ENCODE measurements at regions not wholly inside any gene's neighbourhood (a gene's known extent, or its start where the extent isn't known, plus 50 kb on each side); places are given as distances from the start of the nearest gene placed in this dataset.

DNA sequence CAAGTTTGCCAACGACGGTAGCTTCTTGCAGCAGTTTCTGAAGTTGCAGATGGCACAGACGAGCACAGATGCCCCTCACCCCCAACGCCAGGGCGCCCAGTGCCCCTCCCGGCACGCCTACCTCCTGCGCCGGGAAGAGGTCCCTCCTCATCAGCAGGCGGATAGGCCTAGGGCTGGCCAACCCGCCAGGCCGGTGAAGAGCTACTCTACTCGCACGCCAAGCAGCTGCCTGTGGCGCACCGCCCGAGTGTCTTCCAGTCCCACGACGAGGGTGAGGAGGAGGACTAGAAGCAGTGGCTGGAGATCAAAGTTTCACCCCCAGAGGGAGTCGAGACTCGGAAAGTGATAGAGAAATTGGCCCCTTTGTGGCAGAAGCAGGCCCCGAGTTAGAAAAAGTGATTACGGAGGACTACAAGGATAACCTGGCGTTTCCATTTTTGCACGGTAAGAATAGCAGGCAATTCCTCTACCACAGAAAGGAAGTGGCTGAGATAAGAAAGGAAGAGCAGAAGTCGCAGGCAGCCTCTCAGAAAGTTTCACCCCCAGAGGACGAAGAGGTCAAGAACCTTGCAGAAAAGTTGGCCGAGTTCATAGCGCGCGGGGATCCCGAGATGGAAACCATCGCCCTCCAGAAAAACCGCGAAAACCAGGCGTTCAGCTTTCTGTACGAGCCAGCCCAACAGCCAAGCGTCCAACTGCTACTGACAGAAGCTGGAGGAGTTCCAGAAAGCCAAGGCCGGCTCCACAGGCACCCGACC, 170.4 kb downstream of the HINT1 start:
- ATAC-seq, result no peak
- no peaks in the 10 kb centered on the region for H3K27me3 ChIP-seq
- no peak for TF ChIP-seq CTCF (IDR thresholded peaks at IDR 0.05)
- no peak overlapping the region for H3K27ac ChIP-seq
- H3K9me3 ChIP-seq, result no peaks in the 10 kb centered on the region
- no peaks in the 10 kb centered on the region for H3K4me1 ChIP-seq
- no peak overlapping the region for H3K4me3 ChIP-seq
- intact Hi-C loops (cut with DNase I), result no loop called here
- 90% methylated on average over 40 of the region's 40 CpGs for WGBS, 2 donors
- no peak for DNase-seq
- H3K36me3 ChIP-seq, result no peaks in the 10 kb centered on the region

- no peaks in the 10 kb centered on the region for H3K36me3 ChIP-seq
- H3K9me3 ChIP-seq, result no peaks in the 10 kb centered on the region
- H3K4me3 ChIP-seq, result no peak overlapping the region
- no peaks in the 10 kb centered on the region for H3K4me1 ChIP-seq
- H3K27ac ChIP-seq, result no peak overlapping the region
- TF ChIP-seq CTCF (IDR thresholded peaks at IDR 0.05), result no peak
- intact Hi-C loops (cut with DNase I), result no loop called here
- WGBS, 2 donors, result 0% methylated on average over 1 of the region's 1 CpG
- DNase-seq (no peak), ATAC-seq (no peak)
- H3K27me3 ChIP-seq, result no peaks in the 10 kb centered on the region
These were observed 172.4 kb downstream of the HINT1 start for GRCh38 chr5:130992621-130993020.

GRCh38 chr5:130992095-130992494, 173.0 kb downstream of the HINT1 start:
- TF ChIP-seq CTCF (IDR thresholded peaks at IDR 0.05), result no peak
- Histone ChIP-seq H3K9me3 (no peaks in the 10 kb centered on the region), H3K36me3 (no peaks in the 10 kb centered on the region), H3K4me3 (no peak overlapping the region), H3K27ac (no peak overlapping the region), H3K27me3 (no peaks in the 10 kb centered on the region), H3K4me1 (no peaks in the 10 kb centered on the region)
- intact Hi-C loops (cut with DNase I), result no loop called here
- 35% methylated on average over 4 of the region's 4 CpGs for WGBS, 2 donors
- DNase-seq (no peak), ATAC-seq (no peak)

DNA sequence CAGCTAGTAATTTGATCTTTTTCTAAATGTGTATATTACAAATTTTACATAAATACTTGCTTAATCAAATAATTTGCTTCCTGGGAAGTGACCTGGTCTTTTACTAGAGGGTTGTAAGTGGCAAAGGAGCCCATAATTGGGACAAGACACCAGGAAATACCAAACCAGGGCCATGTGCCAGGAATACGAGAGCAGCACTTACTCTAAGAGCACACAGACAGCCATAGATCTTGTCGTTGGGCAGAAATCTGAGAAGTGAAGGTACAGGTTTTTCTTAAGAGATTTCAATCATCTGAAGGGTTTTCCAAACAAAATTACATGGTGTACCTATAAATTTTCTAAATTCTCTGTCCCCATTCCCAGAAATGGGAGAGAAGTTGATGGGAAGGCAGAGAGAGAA, 179.3 kb downstream of the HINT1 start:
- H3K27ac ChIP-seq, result no peak overlapping the region
- H3K27me3 ChIP-seq, result no peaks in the 10 kb centered on the region
- intact Hi-C loops (cut with DNase I), result no loop called here
- peaks cover 0 to 7% (median 0%) of the 10 kb centered on the region in 11 donors for H3K9me3 ChIP-seq
- DNase-seq (no peak), ATAC-seq (no peak)
- no peak overlapping the region for H3K4me3 ChIP-seq
- WGBS, 2 donors, result 66 to 74% methylated on average over 2 of the region's 2 CpGs
- TF ChIP-seq CTCF (IDR thresholded peaks at IDR 0.05), result no peak
- H3K36me3 ChIP-seq, result no peaks in the 10 kb centered on the region
- no peaks in the 10 kb centered on the region for H3K4me1 ChIP-seq

All from heart right ventricle (tissue), 16 donors.